HCT116 (cell line): ENCODE measurements at regions not wholly inside any gene's neighbourhood (a gene's known extent, or its start where the extent isn't known, plus 50 kb on each side); places are given as distances from the start of the nearest gene placed in this dataset.

Experiments
- CBX3 ChIP-seq: IDR thresholded peaks from 2 replicates; pipeline ENCODE4 v1.6.1; 2012; ENCODE audit warnings: low read depth
- CEBPB ChIP-seq: IDR thresholded peaks from 2 replicates; pipeline ENCODE4 v1.6.1; 2012; ENCODE audit warnings: low read depth
- CTCF ChIP-seq, 3 experiments: fragments of 200-600 bp in 1 of 3; sonication (generic) in 1 of 3; IDR thresholded peaks in 2 of 3; conservative IDR thresholded peaks in 1 of 3; 2 replicates each; pipeline ENCODE4 v1.5.1; 2012 to 2017; ENCODE audit warnings: low read depth in 2 of 3, low read length in 2 of 3, antibody characterized with exemption in 1 of 3, borderline replicate concordance in 1 of 3, control low read depth in 1 of 3, mild to moderate bottlenecking in 1 of 3, mixed read lengths in 1 of 3, mixed run types in 1 of 3, moderate library complexity in 1 of 3; ENCODE audit not compliant: insufficient read depth in 1 of 3
- EGR1 ChIP-seq: IDR thresholded peaks from 2 replicates; pipeline ENCODE4 v1.6.1; 2012; ENCODE audit warnings: low read depth
- EZH2 ChIP-seq: fragments of 200-600 bp; sonication (generic); IDR thresholded peaks from 2 replicates; pipeline ENCODE4 v1.6.1; 2017; ENCODE audit warnings: antibody characterized with exemption, mixed run types
- MAX ChIP-seq: IDR thresholded peaks from 2 replicates; pipeline ENCODE4 v1.6.1; 2012
- POLR2A ChIP-seq: IDR thresholded peaks from 2 replicates; pipeline ENCODE4 v1.7.0; 2011; ENCODE audit warnings: borderline replicate concordance; ENCODE audit not compliant: insufficient read depth, insufficient read length; ENCODE audit errors: extremely low read depth
- POLR2AphosphoS5 ChIP-seq: IDR thresholded peaks from 2 replicates; pipeline ENCODE4 v1.6.1; 2011; ENCODE audit warnings: mild to moderate bottlenecking, low read depth, low read length, moderate library complexity
- RAD21 ChIP-seq: IDR thresholded peaks from 2 replicates; pipeline ENCODE4 v1.6.1; 2012; ENCODE audit warnings: low read depth, mild to moderate bottlenecking
- REST ChIP-seq: IDR thresholded peaks from 2 replicates; pipeline ENCODE4 v1.6.1; 2012; ENCODE audit warnings: low read depth
- SP1 ChIP-seq: IDR thresholded peaks from 2 replicates; pipeline ENCODE4 v1.6.1; 2012; ENCODE audit warnings: low read depth
- TCF7L2 ChIP-seq: IDR thresholded peaks from 2 replicates; pipeline ENCODE4 v1.7.0; 2011; ENCODE audit warnings: borderline replicate concordance, inconsistent platforms; ENCODE audit not compliant: insufficient read depth, insufficient read length; ENCODE audit errors: extremely low read depth

GRCh38 chr15:96553931-96554330, 223.4 kb downstream of the NR2F2 start:
- no peak for TF ChIP-seq RAD21
- no peak for TF ChIP-seq CTCF (IDR thresholded peaks at IDR 0.05 in 2 of 3, conservative IDR thresholded peaks at IDR 0.05 in 1 of 3; ENCODE audit: borderline replicate concordance in 1 of 3, insufficient read depth in 1 of 3, low read depth in 2 of 3, low read length in 2 of 3)
- TF ChIP-seq POLR2A, result no peak
- TF ChIP-seq CBX3, result no peak
- no peak for TF ChIP-seq SP1
- TF ChIP-seq EZH2, result no peak
- no peak for TF ChIP-seq CEBPB
- TF ChIP-seq MAX, result no peak
- TF ChIP-seq REST, result no peak
- no peak for TF ChIP-seq EGR1
- no peak for TF ChIP-seq POLR2AphosphoS5
- TF ChIP-seq TCF7L2, result no peak
